Ectodermal cell (in vitro differentiated cells): ENCODE measurements at regions not wholly inside any gene's neighbourhood (a gene's known extent, or its start where the extent isn't known, plus 50 kb on each side); places are given as distances from the start of the nearest gene placed in this dataset.

Source experiments
- H3K27ac ChIP-seq: 2 replicates; pipeline ENCODE4 v1.7.0; 2013; ENCODE audit warnings: mild to moderate bottlenecking, low read depth, low read length; ENCODE audit not compliant: insufficient read depth, poor library complexity, severe bottlenecking
- H3K27me3 ChIP-seq: 2 replicates; pipeline ENCODE4 v1.7.0; 2013; ENCODE audit warnings: mild to moderate bottlenecking, low read length; ENCODE audit not compliant: insufficient read depth, control insufficient read depth, poor library complexity, severe bottlenecking
- H3K36me3 ChIP-seq: one replicate; pipeline ENCODE4 v1.7.0; 2013; ENCODE audit warnings: low read length; ENCODE audit not compliant: control insufficient read depth, insufficient read depth
- H3K4me1 ChIP-seq: one replicate; pipeline ENCODE4 v1.7.0; 2013; ENCODE audit warnings: low read length; ENCODE audit not compliant: control insufficient read depth, insufficient read depth
- H3K4me3 ChIP-seq: 2 replicates; pipeline ENCODE4 v1.7.0; 2013; ENCODE audit warnings: low read depth, low read length, control low read depth; ENCODE audit not compliant: insufficient read depth
- H3K9me3 ChIP-seq: 2 replicates; pipeline ENCODE4 v1.7.0; 2013; ENCODE audit warnings: mild to moderate bottlenecking, low read length, moderate library complexity; ENCODE audit not compliant: control insufficient read depth
- WGBS, 2 experiments: methylation state at CpG; one replicate each; pipeline ENCODE4 v1.1.7; 2013; ENCODE audit warnings: missing lambda C conversion rate in 2 of 2; 5-methylcytosine and 5-hydroxymethylcytosine counted together

DNA sequence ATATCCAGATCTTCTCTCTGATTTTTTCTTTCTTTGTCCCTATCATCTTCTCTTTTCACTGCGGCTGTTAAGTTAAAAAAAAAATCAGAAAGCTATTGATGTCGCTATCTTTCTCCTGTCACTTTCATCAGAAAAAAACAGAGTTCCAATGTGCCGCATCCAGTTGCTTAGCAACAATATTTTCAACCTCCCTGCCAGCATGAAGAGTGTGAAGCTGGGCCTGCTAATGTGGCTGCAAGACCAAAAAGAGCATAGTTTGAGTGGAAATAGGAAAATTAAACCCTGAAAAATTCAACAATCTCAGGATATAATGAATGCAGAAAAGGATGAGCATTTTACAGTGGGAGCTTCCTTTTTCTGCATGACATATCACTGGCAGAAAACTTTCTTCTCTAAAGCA is 1025.4 kb upstream of the LRFN5 start:
- H3K36me3 ChIP-seq: no peaks in the 10 kb centered on the region
- no peaks in the 10 kb centered on the region for H3K9me3 ChIP-seq
- no peaks in the 10 kb centered on the region for H3K4me1 ChIP-seq
- H3K27ac ChIP-seq: no peak overlapping the region
- 89 to 90% methylated on average over 3 of the region's 3 CpGs for WGBS, 2 experiments
- no peak overlapping the region for H3K4me3 ChIP-seq
- H3K27me3 ChIP-seq: no peaks in the 10 kb centered on the region

DNA sequence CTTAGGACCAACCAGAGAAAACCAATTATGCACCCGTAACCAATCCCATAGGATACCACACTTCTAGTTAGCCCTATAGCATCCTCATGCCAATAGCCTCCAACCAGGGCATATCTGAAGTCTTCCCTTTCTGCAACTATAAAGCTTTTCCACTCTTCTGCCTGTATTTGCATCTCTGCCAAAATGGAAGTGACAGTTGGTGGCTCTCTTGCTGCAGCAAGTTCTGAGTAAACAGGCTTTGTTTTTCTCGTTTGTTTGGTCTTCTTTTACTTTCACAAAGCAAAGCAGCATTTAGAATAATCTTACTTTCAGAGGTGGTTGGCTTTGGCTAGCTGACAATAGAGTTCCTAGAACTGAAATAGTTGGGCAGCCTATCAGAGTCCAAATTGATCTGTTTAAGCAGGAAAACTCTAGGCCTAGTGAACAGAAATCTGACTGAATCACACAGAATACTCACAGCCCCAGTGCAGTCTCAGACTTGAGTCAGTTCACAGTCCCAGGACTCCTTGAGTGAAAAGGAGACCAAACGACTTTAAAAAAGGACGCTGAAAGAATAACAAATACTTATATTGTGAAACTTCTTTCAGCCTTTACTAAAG is 1029.7 kb upstream of the LRFN5 start:
- Histone ChIP-seq H3K36me3 (no peaks in the 10 kb centered on the region), H3K4me3 (no peak overlapping the region), H3K4me1 (no peaks in the 10 kb centered on the region), H3K9me3 (no peaks in the 10 kb centered on the region), H3K27me3 (no peaks in the 10 kb centered on the region), H3K27ac (no peak overlapping the region)
- 97 to 98% methylated on average over 3 of the region's 4 CpGs for whole genome bisulfite sequencing, 2 experiments

DNA sequence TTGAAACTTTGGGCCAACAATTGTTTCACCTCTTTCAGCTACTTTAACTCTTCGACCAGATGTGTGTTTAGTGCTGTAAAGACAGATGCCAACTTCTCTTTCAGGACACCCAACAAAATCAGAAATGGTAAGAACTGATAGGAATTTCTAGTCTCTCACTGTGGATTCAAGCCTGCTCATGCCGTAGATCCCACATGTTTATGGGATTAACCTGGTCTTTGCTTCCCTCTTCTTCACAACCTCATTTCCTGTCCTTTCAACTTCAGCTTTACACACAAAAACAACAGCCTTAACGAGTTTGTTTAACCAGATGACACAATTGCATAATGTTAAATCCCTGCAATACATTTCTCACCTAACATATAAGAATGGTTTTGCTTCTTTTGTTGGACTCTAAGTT is 1031.9 kb upstream of the LRFN5 start:
- Histone ChIP-seq H3K4me1 (no peaks in the 10 kb centered on the region), H3K36me3 (no peaks in the 10 kb centered on the region), H3K9me3 (no peaks in the 10 kb centered on the region), H3K27me3 (no peaks in the 10 kb centered on the region), H3K4me3 (no peak overlapping the region), H3K27ac (no peak overlapping the region)
- 56 to 73% methylated on average over 2 to 3 of the region's 3 CpGs for WGBS, 2 experiments

DNA sequence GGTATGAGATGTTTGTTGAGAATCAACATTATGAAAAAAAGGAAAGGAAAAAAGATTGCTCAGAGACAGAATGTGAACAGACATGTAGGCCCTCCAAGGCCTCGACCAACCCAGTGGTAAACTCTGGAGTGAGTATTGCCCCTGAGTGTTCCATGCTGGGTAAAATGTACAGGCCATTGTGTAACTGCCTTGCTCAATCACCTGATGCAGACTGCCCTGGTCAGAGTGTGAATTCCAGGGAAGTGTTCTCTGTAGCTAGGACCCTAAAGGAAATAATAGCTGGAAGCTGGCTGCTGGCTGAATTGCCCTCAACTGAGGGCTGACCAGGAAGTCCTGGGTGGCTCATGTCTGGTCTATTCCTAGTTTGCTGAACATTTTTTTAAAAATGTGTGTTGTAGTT is 1081.4 kb upstream of the LRFN5 start:
- no peak overlapping the region for H3K27ac ChIP-seq
- no peaks in the 10 kb centered on the region for H3K9me3 ChIP-seq
- WGBS, 2 experiments: 87 to 92% methylated on average over 1 of the region's 1 CpG
- no peaks in the 10 kb centered on the region for H3K4me1 ChIP-seq
- no peaks in the 10 kb centered on the region for H3K27me3 ChIP-seq
- H3K4me3 ChIP-seq: no peak overlapping the region
- no peaks in the 10 kb centered on the region for H3K36me3 ChIP-seq

DNA sequence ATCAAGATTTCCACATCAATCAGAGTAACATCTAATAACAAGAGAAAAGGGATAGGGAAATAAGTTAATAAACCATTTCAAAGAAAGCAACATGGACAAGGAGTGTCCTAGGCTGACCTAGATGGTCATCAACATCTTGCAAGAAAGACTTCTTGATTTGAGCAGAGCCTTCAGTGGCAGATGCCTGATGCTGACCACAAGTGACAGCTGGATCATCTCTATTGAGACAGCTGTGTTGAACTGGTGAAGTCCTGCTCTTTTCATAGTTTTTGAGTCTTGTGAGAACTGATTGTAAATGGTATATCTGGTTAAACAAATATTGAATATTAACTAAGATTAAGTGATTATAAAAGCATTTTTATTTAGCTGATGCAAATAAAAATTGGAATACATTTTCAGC is 1083.6 kb upstream of the LRFN5 start:
- H3K9me3 ChIP-seq: no peaks in the 10 kb centered on the region
- no peak overlapping the region for H3K4me3 ChIP-seq
- no peak overlapping the region for H3K27ac ChIP-seq
- no peaks in the 10 kb centered on the region for H3K27me3 ChIP-seq
- H3K4me1 ChIP-seq: no peaks in the 10 kb centered on the region
- H3K36me3 ChIP-seq: no peaks in the 10 kb centered on the region

DNA sequence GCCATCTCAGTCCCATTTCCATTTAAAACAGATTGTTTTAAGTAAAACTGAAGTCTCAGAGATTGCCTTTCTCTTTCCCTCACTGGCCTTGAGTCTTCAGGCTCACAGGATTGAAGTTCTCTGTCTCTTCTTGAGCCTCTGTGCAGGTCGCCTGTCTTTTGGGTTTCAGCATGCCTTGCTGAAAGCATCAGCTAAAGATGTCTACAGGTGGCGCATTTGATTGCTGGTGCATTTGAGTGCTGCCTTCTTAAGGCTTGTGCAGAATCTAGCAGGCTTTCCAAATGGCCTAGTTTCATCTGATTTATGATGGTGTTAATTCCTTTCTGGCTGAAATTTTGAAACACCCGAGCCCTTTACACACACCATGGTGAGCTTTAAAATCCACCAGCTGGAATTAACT is 1062.2 kb upstream of the FBXO33 start:
- Histone ChIP-seq H3K9me3 (no peaks in the 10 kb centered on the region), H3K4me3 (no peak overlapping the region), H3K4me1 (no peaks in the 10 kb centered on the region), H3K27me3 (no peaks in the 10 kb centered on the region), H3K27ac (no peak overlapping the region), H3K36me3 (no peaks in the 10 kb centered on the region)
- 87 to 91% methylated on average over 3 of the region's 3 CpGs for WGBS, 2 experiments

DNA sequence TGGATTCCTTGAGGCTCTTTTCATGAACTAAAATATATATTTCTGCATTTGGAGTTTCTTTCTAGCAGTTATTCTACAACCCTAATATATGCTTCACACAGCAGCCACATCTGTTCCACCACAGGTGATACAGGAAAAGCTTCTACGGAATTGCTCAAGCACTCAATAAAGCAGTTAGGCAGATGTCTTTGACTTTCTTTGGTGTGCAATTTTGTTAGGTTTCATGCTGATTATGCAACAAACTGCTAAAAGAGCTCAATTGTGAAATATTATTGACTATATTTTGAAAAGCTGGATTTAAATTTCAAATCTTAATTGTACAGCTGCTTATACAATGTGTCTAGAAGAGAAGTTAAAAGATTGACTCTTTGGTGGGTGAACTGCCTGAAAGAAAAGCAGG is 1055.6 kb upstream of the FBXO33 start:
- WGBS, 2 experiments: 94 to 100% methylated on average over 1 of the region's 1 CpG
- no peaks in the 10 kb centered on the region for H3K27me3 ChIP-seq
- no peaks in the 10 kb centered on the region for H3K4me1 ChIP-seq
- no peaks in the 10 kb centered on the region for H3K36me3 ChIP-seq
- no peak overlapping the region for H3K27ac ChIP-seq
- H3K4me3 ChIP-seq: no peak overlapping the region
- no peaks in the 10 kb centered on the region for H3K9me3 ChIP-seq

DNA sequence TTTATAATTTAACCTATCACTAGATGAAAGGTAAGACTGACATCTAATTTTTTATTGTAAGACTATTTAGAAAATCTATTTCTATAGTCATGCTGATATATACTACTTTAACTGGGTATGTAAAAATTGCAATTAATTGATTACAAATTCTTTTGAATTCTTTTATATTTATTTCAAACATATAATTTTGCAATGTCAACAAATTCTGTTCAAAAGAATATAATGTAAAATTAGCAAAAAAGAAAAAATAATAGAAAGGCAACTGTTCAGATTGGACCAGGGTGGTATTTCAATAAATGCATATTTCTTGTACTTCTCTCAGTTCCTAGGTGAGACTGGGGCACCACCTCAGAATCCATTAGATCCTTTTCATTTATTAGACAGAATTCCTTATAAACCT is 1053.5 kb upstream of the FBXO33 start:
- Histone ChIP-seq H3K9me3 (no peaks in the 10 kb centered on the region), H3K27ac (no peak overlapping the region), H3K27me3 (no peaks in the 10 kb centered on the region), H3K36me3 (no peaks in the 10 kb centered on the region), H3K4me3 (no peak overlapping the region), H3K4me1 (no peaks in the 10 kb centered on the region)

DNA sequence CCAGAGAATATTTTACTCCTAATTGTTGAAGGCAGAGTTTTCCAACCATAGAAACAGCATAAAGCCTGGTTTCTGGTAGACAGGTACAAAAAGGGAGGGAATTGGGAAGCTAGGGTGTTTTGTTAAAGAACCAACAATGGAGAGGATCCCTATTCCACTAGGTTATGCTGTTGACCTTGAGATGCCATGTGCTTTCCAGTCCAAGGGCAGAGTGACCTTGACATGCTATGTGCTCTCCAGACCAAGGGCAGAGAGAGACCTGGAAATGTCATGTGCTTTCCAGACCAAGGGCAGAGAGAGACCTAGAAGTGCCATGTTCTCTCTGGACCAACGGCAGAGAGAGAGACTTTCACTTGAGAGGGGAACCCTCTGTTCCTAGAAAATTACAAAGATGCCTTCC is 1043.8 kb upstream of the FBXO33 start:
- H3K27ac ChIP-seq: no peak overlapping the region

DNA sequence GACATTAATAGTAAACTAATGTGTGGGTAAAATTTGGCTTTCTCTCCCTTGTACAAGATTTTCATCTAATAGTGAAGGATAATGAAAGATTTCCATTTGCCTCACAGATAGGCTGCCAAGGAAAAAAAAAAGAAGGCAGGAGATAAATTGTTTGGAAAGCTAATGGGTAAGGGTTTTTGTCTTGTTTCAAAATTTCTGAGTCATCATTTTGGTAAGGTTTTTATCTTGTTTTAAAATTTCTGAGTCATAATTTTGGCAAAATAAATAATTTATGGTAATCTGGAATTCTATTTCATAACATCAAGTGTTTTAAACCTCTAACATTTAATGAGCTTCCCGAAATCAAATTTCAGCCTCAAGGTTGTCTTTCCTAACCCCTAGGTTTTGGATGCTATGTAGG is 1035.7 kb upstream of the FBXO33 start:
- Histone ChIP-seq H3K9me3 (peaks cover 12% of the 10 kb centered on the region), H3K27ac (no peak overlapping the region), H3K27me3 (no peaks in the 10 kb centered on the region), H3K4me1 (no peaks in the 10 kb centered on the region), H3K36me3 (no peaks in the 10 kb centered on the region), H3K4me3 (no peak overlapping the region)
- 100% methylated on average over 1 of the region's 1 CpG; no CpG with 5 or more reads in 1 of the 2 experiments for WGBS, 2 experiments

More for the DNA sequence above, 1043.8 kb upstream of the FBXO33 start:
- Histone ChIP-seq H3K4me1 (no peaks in the 10 kb centered on the region), H3K36me3 (no peaks in the 10 kb centered on the region), H3K4me3 (no peak overlapping the region), H3K27me3 (no peaks in the 10 kb centered on the region), H3K9me3 (no peaks in the 10 kb centered on the region)
- 86 to 87% methylated on average over 1 of the region's 1 CpG for WGBS, 2 experiments

DNA sequence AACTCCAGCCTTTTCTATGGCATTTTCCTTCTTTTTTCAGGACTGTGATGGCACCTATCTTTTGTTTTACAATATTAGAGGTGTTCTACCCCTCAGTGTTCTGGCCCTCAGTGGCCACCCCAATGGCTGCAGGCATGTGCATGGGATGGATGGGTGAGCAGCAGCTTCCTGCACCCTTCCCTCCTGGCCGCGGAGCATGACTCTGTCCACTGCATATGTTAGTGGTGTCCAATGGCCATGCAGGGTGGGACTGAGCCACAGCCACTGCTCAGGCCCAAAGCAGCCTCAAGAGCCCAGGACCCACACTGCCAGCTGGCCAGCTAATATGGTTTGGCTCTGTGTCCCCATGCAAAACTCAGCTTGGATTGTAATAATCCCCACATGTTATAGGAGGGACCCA is 1032.3 kb upstream of the FBXO33 start:
- Histone ChIP-seq H3K27me3 (no peaks in the 10 kb centered on the region), H3K27ac (no peak overlapping the region), H3K4me1 (no peaks in the 10 kb centered on the region), H3K4me3 (no peak overlapping the region), H3K36me3 (no peaks in the 10 kb centered on the region), H3K9me3 (peaks cover 6% of the 10 kb centered on the region)
- 97 to 100% methylated on average over 2 of the region's 2 CpGs for WGBS, 2 experiments
